ENCODE measurements at regions not wholly inside any gene's neighbourhood (a gene's known extent, or its start where the extent isn't known, plus 50 kb on each side); places are given as distances from the start of the nearest gene placed in this dataset.

DNA sequence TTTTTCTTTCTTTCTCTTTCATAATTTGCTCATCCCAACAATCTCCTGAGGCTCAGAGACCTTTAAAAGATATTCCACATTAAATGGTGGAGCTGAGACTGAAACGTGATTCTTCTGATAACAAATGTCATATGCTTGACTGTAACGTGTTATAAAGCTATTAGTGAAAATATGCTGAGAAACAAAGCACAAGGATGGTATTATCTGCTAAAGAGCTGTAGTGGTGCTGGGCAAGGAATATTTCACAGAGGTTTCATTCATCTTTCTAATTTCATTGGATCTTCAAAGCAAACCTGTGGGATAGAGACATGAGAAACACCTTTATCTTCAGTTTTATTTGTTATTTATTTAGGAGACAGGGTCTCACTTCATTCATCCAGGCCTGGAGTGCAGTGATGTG is 98.1 kb upstream of the WLS start:
- no peak for TF ChIP-seq SUZ12 (IDR thresholded peaks at IDR 0.05)
- no peak for TF ChIP-seq SP1 (IDR thresholded peaks at IDR 0.05)
